BLaER1 treated with 17β-estradiol and CSF1 and Interleukin-3, amounts not matched to agents 10 nM and 100 nM (cell line): ENCODE measurements at regions not wholly inside any gene's neighbourhood (a gene's known extent, or its start where the extent isn't known, plus 50 kb on each side); places are given as distances from the start of the nearest gene placed in this dataset.

Experiments used
- H3K27ac ChIP-seq, 11 experiments: shearing (Covaris generic); formaldehyde crosslinking; 2 replicates each; pipeline ENCODE4 v1.8.1; 2022
- H3K27me3 ChIP-seq, 11 experiments: shearing (Covaris generic); formaldehyde crosslinking; 2 replicates each; pipeline ENCODE4 v1.8.1; 2022
- H3K36me3 ChIP-seq, 11 experiments: shearing (Covaris generic); formaldehyde crosslinking; 2 replicates each; pipeline ENCODE4 v1.8.1; 2022
- H3K4me1 ChIP-seq, 10 experiments: shearing (Covaris generic); formaldehyde crosslinking; 2 replicates each; pipeline ENCODE4 v1.8.1; 2022
- H3K4me2 ChIP-seq, 11 experiments: shearing (Covaris generic); formaldehyde crosslinking; 2 replicates each; pipeline ENCODE4 v1.8.1; 2022
- H3K4me3 ChIP-seq, 10 experiments: shearing (Covaris generic); formaldehyde crosslinking; 2 replicates each; pipeline ENCODE4 v1.8.1; 2022
- H3K9ac ChIP-seq, 11 experiments: shearing (Covaris generic); formaldehyde crosslinking; 2 replicates each; pipeline ENCODE4 v1.8.1; 2022
- H3K9me3 ChIP-seq, 11 experiments: shearing (Covaris generic); formaldehyde crosslinking; replicated peaks in 1 of 11; 2 replicates each; pipeline ENCODE4 v1.8.1; 2022
- H4K20me1 ChIP-seq, 11 experiments: shearing (Covaris generic); formaldehyde crosslinking; 2 replicates each; pipeline ENCODE4 v1.8.1; 2022
- Cebpa-rat ChIP-seq, 11 experiments: shearing (Covaris generic); IDR thresholded peaks; 2 replicates each; pipeline ENCODE4 v1.8.1; 2022

- Histone ChIP-seq H3K4me2 (no peak overlapping the region), H3K4me1 (no peaks in the 10 kb centered on the region), H3K9ac (no peak overlapping the region), H3K36me3 (no peaks in the 10 kb centered on the region), H3K27ac (no peak overlapping the region), H3K9me3 (peaks cover 0 to 9% (median 0%) of the 10 kb centered on the region in 11 experiments; a peak in 2 of 22 replicates), H4K20me1 (no peaks in the 10 kb centered on the region), H3K27me3 (no peaks in the 10 kb centered on the region), H3K4me3 (no peak overlapping the region)
- TF ChIP-seq Cebpa-rat (IDR thresholded peaks at IDR 0.05): no peak
Observed at GRCh38 chr13:74687442-74688182, 553.4 kb upstream of the KLF12 start.

- H3K9me3 ChIP-seq: peaks cover 0 to 9% (median 0%) of the 10 kb centered on the region in 11 experiments; a peak in 2 of 22 replicates
- no peaks in the 10 kb centered on the region for H3K36me3 ChIP-seq
- H3K4me3 ChIP-seq: no peak overlapping the region
- no peaks in the 10 kb centered on the region for H3K27me3 ChIP-seq
- H3K9ac ChIP-seq: no peak overlapping the region
- H3K4me1 ChIP-seq: no peaks in the 10 kb centered on the region
- H3K4me2 ChIP-seq: no peak overlapping the region
- no peak overlapping the region for H3K27ac ChIP-seq
- no peaks in the 10 kb centered on the region for H4K20me1 ChIP-seq
- no peak for TF ChIP-seq Cebpa-rat (IDR thresholded peaks at IDR 0.05)
Observed at GRCh38 chr13:74683411-74683810, 549.2 kb upstream of the KLF12 start.

GRCh38 chr13:74682746-74683145 is 548.5 kb upstream of the KLF12 start:
- no peak overlapping the region for H3K27ac ChIP-seq
- no peak overlapping the region for H3K4me3 ChIP-seq
- H3K4me2 ChIP-seq: no peak overlapping the region
- H3K36me3 ChIP-seq: no peaks in the 10 kb centered on the region
- H4K20me1 ChIP-seq: no peaks in the 10 kb centered on the region; a peak in 1 of 22 replicates
- no peaks in the 10 kb centered on the region for H3K4me1 ChIP-seq
- no peaks in the 10 kb centered on the region for H3K27me3 ChIP-seq
- no peak overlapping the region for H3K9ac ChIP-seq
- TF ChIP-seq Cebpa-rat (IDR thresholded peaks at IDR 0.05): no peak
- peaks cover 0 to 9% (median 0%) of the 10 kb centered on the region in 11 experiments; a peak in 2 of 22 replicates for H3K9me3 ChIP-seq

GRCh38 chr13:74681891-74682290 is 547.7 kb upstream of the KLF12 start:
- no peaks in the 10 kb centered on the region for H3K27me3 ChIP-seq
- TF ChIP-seq Cebpa-rat (IDR thresholded peaks at IDR 0.05): no peak
- H3K4me2 ChIP-seq: no peak overlapping the region
- H3K4me3 ChIP-seq: no peak overlapping the region
- no peak overlapping the region for H3K9ac ChIP-seq
- H3K36me3 ChIP-seq: no peaks in the 10 kb centered on the region
- peaks cover 0 to 9% (median 0%) of the 10 kb centered on the region in 11 experiments; a peak in 2 of 22 replicates for H3K9me3 ChIP-seq
- H3K27ac ChIP-seq: no peak overlapping the region
- no peaks in the 10 kb centered on the region; a peak in 1 of 22 replicates for H4K20me1 ChIP-seq
- H3K4me1 ChIP-seq: no peaks in the 10 kb centered on the region

GRCh38 chr13:74678308-74678965 is 544.2 kb upstream of the KLF12 start:
- Histone ChIP-seq H3K36me3 (no peaks in the 10 kb centered on the region), H3K27me3 (no peaks in the 10 kb centered on the region), H3K4me3 (no peak overlapping the region), H3K4me2 (no peak overlapping the region), H3K9ac (no peak overlapping the region), H4K20me1 (no peaks in the 10 kb centered on the region; a peak in 1 of 22 replicates), H3K4me1 (no peaks in the 10 kb centered on the region), H3K9me3 (no peaks in the 10 kb centered on the region), H3K27ac (no peak overlapping the region)
- no peak for TF ChIP-seq Cebpa-rat (IDR thresholded peaks at IDR 0.05)

- H3K4me1 ChIP-seq: no peaks in the 10 kb centered on the region
- H3K9me3 ChIP-seq: no peaks in the 10 kb centered on the region
- no peaks in the 10 kb centered on the region for H3K27me3 ChIP-seq
- TF ChIP-seq Cebpa-rat (IDR thresholded peaks at IDR 0.05): no peak
- no peak overlapping the region for H3K4me3 ChIP-seq
- H3K9ac ChIP-seq: no peak overlapping the region
- H4K20me1 ChIP-seq: no peaks in the 10 kb centered on the region; a peak in 1 of 22 replicates
- no peak overlapping the region for H3K4me2 ChIP-seq
- no peaks in the 10 kb centered on the region for H3K36me3 ChIP-seq
- H3K27ac ChIP-seq: no peak overlapping the region
Observed at GRCh38 chr13:74675972-74676371, 541.8 kb upstream of the KLF12 start.

GRCh38 chr13:74675182-74675581 is 541.0 kb upstream of the KLF12 start:
- Histone ChIP-seq H3K36me3 (no peaks in the 10 kb centered on the region), H3K4me3 (no peak overlapping the region), H3K9ac (no peak overlapping the region), H3K9me3 (no peaks in the 10 kb centered on the region), H3K27me3 (no peaks in the 10 kb centered on the region), H3K4me2 (no peak overlapping the region), H3K27ac (no peak overlapping the region), H3K4me1 (no peaks in the 10 kb centered on the region), H4K20me1 (no peaks in the 10 kb centered on the region; a peak in 1 of 22 replicates)
- TF ChIP-seq Cebpa-rat (IDR thresholded peaks at IDR 0.05): no peak

GRCh38 chr13:74674720-74675119 is 540.5 kb upstream of the KLF12 start:
- no peaks in the 10 kb centered on the region for H3K36me3 ChIP-seq
- no peaks in the 10 kb centered on the region for H3K9me3 ChIP-seq
- H3K27me3 ChIP-seq: no peaks in the 10 kb centered on the region
- H4K20me1 ChIP-seq: no peaks in the 10 kb centered on the region; a peak in 1 of 22 replicates
- no peaks in the 10 kb centered on the region for H3K4me1 ChIP-seq
- H3K9ac ChIP-seq: no peak overlapping the region
- no peak overlapping the region for H3K4me3 ChIP-seq
- no peak for TF ChIP-seq Cebpa-rat (IDR thresholded peaks at IDR 0.05)
- H3K27ac ChIP-seq: no peak overlapping the region
- H3K4me2 ChIP-seq: no peak overlapping the region

- Histone ChIP-seq H3K27me3 (no peaks in the 10 kb centered on the region), H3K4me2 (no peak overlapping the region), H3K27ac (no peak overlapping the region), H4K20me1 (no peaks in the 10 kb centered on the region), H3K36me3 (no peaks in the 10 kb centered on the region), H3K4me1 (no peaks in the 10 kb centered on the region), H3K4me3 (no peak overlapping the region), H3K9me3 (no peaks in the 10 kb centered on the region), H3K9ac (no peak overlapping the region)
- TF ChIP-seq Cebpa-rat (IDR thresholded peaks at IDR 0.05): no peak
Observed at GRCh38 chr13:74669149-74669548, 534.9 kb upstream of the KLF12 start.
